Neural cell (in vitro differentiated cells): ENCODE measurements at regions not wholly inside any gene's neighbourhood (a gene's known extent, or its start where the extent isn't known, plus 50 kb on each side); places are given as distances from the start of the nearest gene placed in this dataset.

Experiments
- H2AFZ ChIP-seq: fragments of 200-600, 300-800 bp; sonication (generic), shearing (Covaris generic); 2 replicates; pipeline ENCODE4 v1.6.0; 2014; ENCODE audit warnings: low read depth, mild to moderate bottlenecking, antibody characterized with exemption, low read length, moderate library complexity
- H3F3A ChIP-seq: fragments of 200-600 bp; shearing (Covaris generic); 2 replicates; pipeline ENCODE4 v1.6.1; 2016; ENCODE audit warnings: mild to moderate bottlenecking, moderate library complexity, mixed read lengths, antibody characterized with exemption, low read length; ENCODE audit not compliant: insufficient read depth, poor library complexity, severe bottlenecking
- H3K27ac ChIP-seq: fragments of 200-600, 300-800 bp; sonication (generic), shearing (Covaris generic); 2 replicates; pipeline ENCODE4 v1.5.1; 2014; ENCODE audit warnings: mild to moderate bottlenecking, low read length, moderate library complexity
- H3K27me3 ChIP-seq: fragments of 300-800, 200-600 bp; sonication (generic), shearing (Covaris generic); 2 replicates; pipeline ENCODE4 v1.6.0; 2014; ENCODE audit warnings: mild to moderate bottlenecking, low read depth, low read length, moderate library complexity; ENCODE audit not compliant: insufficient read depth
- H3K36me3 ChIP-seq: fragments of 300-800, 200-600 bp; sonication (generic), shearing (Covaris generic); 2 replicates; pipeline ENCODE4 v1.5.1; 2014; ENCODE audit warnings: mild to moderate bottlenecking, antibody characterized with exemption, low read length, moderate library complexity; ENCODE audit not compliant: insufficient read depth
- H3K4me2 ChIP-seq: fragments of 300-800, 200-600 bp; sonication (generic), shearing (Covaris generic); 2 replicates; pipeline ENCODE4 v1.6.0; 2014; ENCODE audit warnings: mild to moderate bottlenecking, low read length
- H3K4me3 ChIP-seq: fragments of 300-800, 200-600 bp; sonication (generic), shearing (Covaris generic); 2 replicates; pipeline ENCODE4 v1.5.1; 2014; ENCODE audit warnings: mild to moderate bottlenecking, low read length, moderate library complexity
- H3K79me2 ChIP-seq: fragments of 200-600 bp; shearing (Covaris generic); replicated peaks from 2 replicates; pipeline ENCODE4 v1.6.0; 2014; ENCODE audit warnings: mild to moderate bottlenecking, low read length, moderate library complexity; ENCODE audit not compliant: insufficient read depth
- H3K9ac ChIP-seq: fragments of 300-800, 200-600 bp; sonication (generic), shearing (Covaris generic); 2 replicates; pipeline ENCODE4 v1.6.1; 2016; ENCODE audit warnings: mild to moderate bottlenecking, low read length, mixed read lengths
- H3K9me2 ChIP-seq: fragments of 200-600 bp; shearing (Covaris generic); 2 replicates; pipeline ENCODE4 v1.6.1; 2016; ENCODE audit warnings: mild to moderate bottlenecking, low read length, mixed read lengths; ENCODE audit not compliant: insufficient read depth
- H3K9me3 ChIP-seq: fragments of 200-600, 300-800 bp; sonication (generic), shearing (Covaris generic); 2 replicates; pipeline ENCODE4 v1.6.1; 2016; ENCODE audit warnings: mild to moderate bottlenecking, mixed run types, low read length, moderate library complexity, mixed read lengths
- H4K20me1 ChIP-seq: fragments of 200-600 bp; shearing (Covaris generic); 2 replicates; pipeline ENCODE4 v1.6.1; 2016; ENCODE audit warnings: mild to moderate bottlenecking, mixed run types; ENCODE audit not compliant: insufficient read depth
- EP300 ChIP-seq: fragments of 450-650 bp; conservative IDR thresholded peaks from 2 replicates; pipeline ENCODE4 v1.6.1; 2014; ENCODE audit warnings: antibody characterized with exemption, mild to moderate bottlenecking, moderate library complexity; ENCODE audit not compliant: poor library complexity, severe bottlenecking
- EZH2 ChIP-seq: fragments of 200-600, 300-800 bp; shearing (Covaris generic), sonication (generic); IDR thresholded peaks from 2 replicates; pipeline ENCODE4 v1.6.1; 2014; ENCODE audit warnings: antibody characterized with exemption, low read length, borderline replicate concordance, mild to moderate bottlenecking; ENCODE audit not compliant: insufficient read depth, poor library complexity, severe bottlenecking
- MXI1 ChIP-seq: fragments of 450-650 bp; conservative IDR thresholded peaks from 2 replicates; pipeline ENCODE4 v1.6.1; 2014; ENCODE audit warnings: antibody characterized with exemption, mild to moderate bottlenecking; ENCODE audit not compliant: poor library complexity, severe bottlenecking
- POLR2AphosphoS5 ChIP-seq: IDR thresholded peaks from 2 replicates; pipeline ENCODE4 v1.6.1; 2012
- RAD21 ChIP-seq: fragments of 450-650 bp; conservative IDR thresholded peaks from 2 replicates; pipeline ENCODE4 v1.6.1; 2014; ENCODE audit warnings: antibody characterized with exemption, mild to moderate bottlenecking, moderate library complexity
- SMC3 ChIP-seq: fragments of 450-650 bp; conservative IDR thresholded peaks from 2 replicates; pipeline ENCODE4 v1.6.1; 2014; ENCODE audit warnings: antibody characterized with exemption, mild to moderate bottlenecking, moderate library complexity; ENCODE audit not compliant: poor library complexity
- TAF1 ChIP-seq: IDR thresholded peaks from 2 replicates; pipeline ENCODE4 v1.6.1; 2012; ENCODE audit warnings: low read depth
- TF ChIP-seq, protein P1 (sequence below): fragments of 450-650 bp; IDR thresholded peaks from 2 replicates; pipeline ENCODE4 v1.5.1; 2014; ENCODE audit warnings: antibody characterized with exemption, mild to moderate bottlenecking, moderate library complexity; ENCODE audit not compliant: poor library complexity, severe bottlenecking
- TF ChIP-seq, protein P2 (sequence below): IDR thresholded peaks from 2 replicates; pipeline ENCODE4 v1.6.1; 2012; ENCODE audit warnings: borderline replicate concordance

DNA sequence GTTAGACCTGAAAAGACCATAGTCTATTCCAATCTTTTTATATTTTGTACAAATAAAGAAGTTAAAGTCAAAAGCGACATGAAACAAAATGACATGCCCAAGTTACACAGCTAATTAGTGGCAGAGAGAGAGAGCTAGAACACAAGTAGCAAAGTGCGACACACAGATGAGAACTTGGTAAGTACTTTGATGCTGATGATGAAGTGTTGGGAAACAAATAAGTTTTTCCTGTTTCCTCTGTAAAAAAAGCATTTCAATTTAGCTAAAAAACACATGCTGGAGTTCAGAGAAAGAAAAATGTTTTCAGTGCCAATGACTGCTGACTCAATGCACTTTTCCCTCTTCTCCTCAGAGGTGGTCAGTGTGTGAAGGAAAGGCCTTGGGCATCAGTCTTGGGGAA, 226.9 kb downstream of the PAX3 start:
- Histone ChIP-seq H3K9me2 (no peaks in the 10 kb centered on the region), H3K9ac (no peak overlapping the region), H2AFZ (no peak overlapping the region), H3K36me3 (no peaks in the 10 kb centered on the region), H3K27me3 (no peaks in the 10 kb centered on the region), H3K4me2 (no peak overlapping the region), H3K4me3 (no peak overlapping the region), H3K27ac (no peak overlapping the region), H3K9me3 (no peaks in the 10 kb centered on the region), H3F3A (no peaks in the 10 kb centered on the region), H3K79me2 (no peaks in the 10 kb centered on the region), H4K20me1 (no peaks in the 10 kb centered on the region)
- TF ChIP-seq POLR2AphosphoS5 (no peak), EZH2 (no peak), SMC3 (no peak), TAF1 (no peak), EP300 (no peak), RAD21 (no peak), MXI1 (no peak)
- TF ChIP-seq, protein P1, sequence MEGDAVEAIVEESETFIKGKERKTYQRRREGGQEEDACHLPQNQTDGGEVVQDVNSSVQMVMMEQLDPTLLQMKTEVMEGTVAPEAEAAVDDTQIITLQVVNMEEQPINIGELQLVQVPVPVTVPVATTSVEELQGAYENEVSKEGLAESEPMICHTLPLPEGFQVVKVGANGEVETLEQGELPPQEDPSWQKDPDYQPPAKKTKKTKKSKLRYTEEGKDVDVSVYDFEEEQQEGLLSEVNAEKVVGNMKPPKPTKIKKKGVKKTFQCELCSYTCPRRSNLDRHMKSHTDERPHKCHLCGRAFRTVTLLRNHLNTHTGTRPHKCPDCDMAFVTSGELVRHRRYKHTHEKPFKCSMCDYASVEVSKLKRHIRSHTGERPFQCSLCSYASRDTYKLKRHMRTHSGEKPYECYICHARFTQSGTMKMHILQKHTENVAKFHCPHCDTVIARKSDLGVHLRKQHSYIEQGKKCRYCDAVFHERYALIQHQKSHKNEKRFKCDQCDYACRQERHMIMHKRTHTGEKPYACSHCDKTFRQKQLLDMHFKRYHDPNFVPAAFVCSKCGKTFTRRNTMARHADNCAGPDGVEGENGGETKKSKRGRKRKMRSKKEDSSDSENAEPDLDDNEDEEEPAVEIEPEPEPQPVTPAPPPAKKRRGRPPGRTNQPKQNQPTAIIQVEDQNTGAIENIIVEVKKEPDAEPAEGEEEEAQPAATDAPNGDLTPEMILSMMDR = no peak
- TF ChIP-seq, protein P2, sequence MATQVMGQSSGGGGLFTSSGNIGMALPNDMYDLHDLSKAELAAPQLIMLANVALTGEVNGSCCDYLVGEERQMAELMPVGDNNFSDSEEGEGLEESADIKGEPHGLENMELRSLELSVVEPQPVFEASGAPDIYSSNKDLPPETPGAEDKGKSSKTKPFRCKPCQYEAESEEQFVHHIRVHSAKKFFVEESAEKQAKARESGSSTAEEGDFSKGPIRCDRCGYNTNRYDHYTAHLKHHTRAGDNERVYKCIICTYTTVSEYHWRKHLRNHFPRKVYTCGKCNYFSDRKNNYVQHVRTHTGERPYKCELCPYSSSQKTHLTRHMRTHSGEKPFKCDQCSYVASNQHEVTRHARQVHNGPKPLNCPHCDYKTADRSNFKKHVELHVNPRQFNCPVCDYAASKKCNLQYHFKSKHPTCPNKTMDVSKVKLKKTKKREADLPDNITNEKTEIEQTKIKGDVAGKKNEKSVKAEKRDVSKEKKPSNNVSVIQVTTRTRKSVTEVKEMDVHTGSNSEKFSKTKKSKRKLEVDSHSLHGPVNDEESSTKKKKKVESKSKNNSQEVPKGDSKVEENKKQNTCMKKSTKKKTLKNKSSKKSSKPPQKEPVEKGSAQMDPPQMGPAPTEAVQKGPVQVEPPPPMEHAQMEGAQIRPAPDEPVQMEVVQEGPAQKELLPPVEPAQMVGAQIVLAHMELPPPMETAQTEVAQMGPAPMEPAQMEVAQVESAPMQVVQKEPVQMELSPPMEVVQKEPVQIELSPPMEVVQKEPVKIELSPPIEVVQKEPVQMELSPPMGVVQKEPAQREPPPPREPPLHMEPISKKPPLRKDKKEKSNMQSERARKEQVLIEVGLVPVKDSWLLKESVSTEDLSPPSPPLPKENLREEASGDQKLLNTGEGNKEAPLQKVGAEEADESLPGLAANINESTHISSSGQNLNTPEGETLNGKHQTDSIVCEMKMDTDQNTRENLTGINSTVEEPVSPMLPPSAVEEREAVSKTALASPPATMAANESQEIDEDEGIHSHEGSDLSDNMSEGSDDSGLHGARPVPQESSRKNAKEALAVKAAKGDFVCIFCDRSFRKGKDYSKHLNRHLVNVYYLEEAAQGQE = no peak

DNA sequence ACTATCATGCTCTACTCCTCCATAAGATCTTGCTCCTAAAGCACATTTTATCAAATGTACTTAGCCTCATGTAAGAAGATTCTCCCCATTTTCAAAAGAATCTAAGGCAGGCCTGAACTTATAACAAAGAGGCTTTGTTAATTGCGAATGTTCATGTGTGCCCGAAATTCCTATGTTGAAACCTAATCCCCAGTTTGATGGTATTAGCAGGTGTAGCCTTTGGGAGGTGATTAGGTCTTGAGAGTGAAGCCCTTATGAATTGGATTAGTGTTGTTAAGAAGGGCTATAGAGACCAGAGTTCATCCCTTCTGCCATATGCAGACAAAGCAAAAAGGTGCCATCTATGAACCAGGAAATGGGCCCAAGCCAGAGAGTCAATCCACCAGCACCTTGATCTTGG, 234.5 kb downstream of the PAX3 start:
- no peaks in the 10 kb centered on the region for H3K9me2 ChIP-seq
- H4K20me1 ChIP-seq = no peaks in the 10 kb centered on the region
- no peaks in the 10 kb centered on the region for H3K36me3 ChIP-seq
- H3K4me2 ChIP-seq = no peak overlapping the region
- no peak overlapping the region for H3K27ac ChIP-seq
- H3F3A ChIP-seq = no peaks in the 10 kb centered on the region
- H3K9me3 ChIP-seq = no peaks in the 10 kb centered on the region
- H2AFZ ChIP-seq = no peak overlapping the region
- H3K9ac ChIP-seq = no peak overlapping the region
- H3K79me2 ChIP-seq = no peaks in the 10 kb centered on the region
- TF ChIP-seq, protein P2 = no peak
- TF ChIP-seq, protein P1 = no peak
- no peak for TF ChIP-seq TAF1
- no peak for TF ChIP-seq EP300
- H3K27me3 ChIP-seq = peaks cover 12% of the 10 kb centered on the region
- no peak overlapping the region for H3K4me3 ChIP-seq
